ENCODE measurements at regions not wholly inside any gene's neighbourhood (a gene's known extent, or its start where the extent isn't known, plus 50 kb on each side); places are given as distances from the start of the nearest gene placed in this dataset.

DNA sequence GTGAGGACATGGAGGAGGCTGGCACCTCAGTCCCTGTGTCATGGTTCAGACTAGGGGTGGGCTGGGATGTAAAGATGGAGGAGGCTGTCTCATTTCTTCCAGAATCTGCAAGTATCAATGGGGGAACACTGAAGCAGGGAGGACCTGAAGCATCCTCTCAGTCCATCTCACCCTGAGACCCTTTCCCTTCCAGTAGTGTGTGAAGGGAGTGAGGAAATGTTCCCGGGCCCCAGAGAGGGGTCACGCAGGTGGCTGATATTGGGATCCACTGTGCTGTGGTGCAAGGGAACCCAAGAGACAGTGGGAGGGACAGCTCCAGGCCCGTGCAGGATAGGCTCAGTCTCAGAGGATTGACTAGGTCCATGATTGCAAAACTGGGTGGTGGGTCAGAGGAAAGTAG lies 72.2 kb upstream of the ADPGK start:
- H3K4me3 ChIP-seq (ENCODE audit: control insufficient read depth, low read depth, low read length), result no peak overlapping the region
- no peak for DNase-seq (ENCODE audit: low read depth)
- TF ChIP-seq, protein P1, sequence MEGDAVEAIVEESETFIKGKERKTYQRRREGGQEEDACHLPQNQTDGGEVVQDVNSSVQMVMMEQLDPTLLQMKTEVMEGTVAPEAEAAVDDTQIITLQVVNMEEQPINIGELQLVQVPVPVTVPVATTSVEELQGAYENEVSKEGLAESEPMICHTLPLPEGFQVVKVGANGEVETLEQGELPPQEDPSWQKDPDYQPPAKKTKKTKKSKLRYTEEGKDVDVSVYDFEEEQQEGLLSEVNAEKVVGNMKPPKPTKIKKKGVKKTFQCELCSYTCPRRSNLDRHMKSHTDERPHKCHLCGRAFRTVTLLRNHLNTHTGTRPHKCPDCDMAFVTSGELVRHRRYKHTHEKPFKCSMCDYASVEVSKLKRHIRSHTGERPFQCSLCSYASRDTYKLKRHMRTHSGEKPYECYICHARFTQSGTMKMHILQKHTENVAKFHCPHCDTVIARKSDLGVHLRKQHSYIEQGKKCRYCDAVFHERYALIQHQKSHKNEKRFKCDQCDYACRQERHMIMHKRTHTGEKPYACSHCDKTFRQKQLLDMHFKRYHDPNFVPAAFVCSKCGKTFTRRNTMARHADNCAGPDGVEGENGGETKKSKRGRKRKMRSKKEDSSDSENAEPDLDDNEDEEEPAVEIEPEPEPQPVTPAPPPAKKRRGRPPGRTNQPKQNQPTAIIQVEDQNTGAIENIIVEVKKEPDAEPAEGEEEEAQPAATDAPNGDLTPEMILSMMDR (IDR thresholded peaks at IDR 0.05; ENCODE audit: control insufficient read depth, insufficient read depth, low read depth, low read length, missing control alignments), result no peak

DNA sequence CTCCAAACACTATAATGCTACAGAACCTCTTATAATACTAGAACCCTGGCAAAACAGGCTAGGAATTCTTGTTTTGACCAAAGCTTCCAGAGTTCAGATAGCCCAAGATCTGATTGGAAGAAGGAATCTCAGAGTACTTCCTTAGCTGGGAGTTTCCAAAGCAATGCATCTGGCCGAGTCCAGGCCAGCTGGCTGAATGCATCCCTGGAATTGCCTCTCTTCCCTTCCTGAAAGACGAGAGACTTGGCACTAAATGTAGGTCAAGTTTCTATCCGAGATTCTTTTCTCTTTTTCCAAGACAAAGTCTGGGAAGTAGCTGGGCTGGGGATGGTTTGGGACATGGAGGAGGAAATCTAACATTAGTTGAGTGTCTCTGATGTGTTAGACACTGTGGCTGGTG lies 68.7 kb upstream of the ADPGK start:
- no peak for DNase-seq (ENCODE audit: low read depth)
- no peak overlapping the region for H3K4me3 ChIP-seq (ENCODE audit: control insufficient read depth, low read depth, low read length)
- TF ChIP-seq, protein P1 (IDR thresholded peaks at IDR 0.05; ENCODE audit: control insufficient read depth, insufficient read depth, low read depth, low read length, missing control alignments), result no peak

DNA sequence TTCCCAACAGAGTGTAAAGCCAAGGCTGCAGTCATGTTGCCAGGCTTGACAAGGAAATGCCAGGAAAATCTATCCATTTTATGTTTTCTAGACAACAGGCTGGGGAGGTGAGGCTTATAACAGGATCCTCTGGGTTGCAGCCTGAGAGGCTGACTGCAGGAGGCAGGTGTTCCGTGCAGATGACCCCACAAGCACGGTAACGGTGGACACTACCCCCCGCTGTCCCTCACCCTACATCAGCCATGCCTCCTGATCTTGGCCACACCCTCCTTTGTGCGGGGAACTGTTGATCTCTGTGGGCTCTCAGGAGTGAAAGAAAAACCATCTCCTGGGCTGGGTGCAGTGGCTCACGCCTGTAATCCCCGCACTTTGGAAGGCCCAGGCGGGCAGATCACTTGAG lies 68.0 kb upstream of the ADPGK start:
- TF ChIP-seq, protein P1 (IDR thresholded peaks at IDR 0.05; ENCODE audit: control insufficient read depth, insufficient read depth, low read depth, low read length, missing control alignments), result no peak
- no peak for DNase-seq (ENCODE audit: low read depth)
- H3K4me3 ChIP-seq (ENCODE audit: control insufficient read depth, low read depth, low read length), result no peak overlapping the region

DNA sequence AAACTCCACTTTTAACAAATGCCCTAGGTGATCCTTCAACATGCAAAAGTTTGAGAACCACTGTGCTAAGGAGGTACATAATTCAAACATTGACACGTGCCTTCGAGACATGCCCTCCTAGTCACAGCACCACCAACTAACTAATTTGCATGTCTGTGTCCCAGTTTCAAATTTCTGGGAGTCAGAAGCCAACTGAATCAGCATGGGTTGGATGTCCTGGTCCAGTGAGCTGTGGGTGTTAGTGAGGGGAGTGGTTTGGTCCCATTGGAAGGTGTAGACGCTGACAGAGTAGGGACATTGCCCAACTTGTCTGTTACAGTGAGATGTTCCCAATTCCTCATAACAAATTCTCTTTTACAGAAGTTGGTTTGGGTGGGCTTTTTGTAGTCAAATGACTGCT lies 67.3 kb upstream of the ADPGK start:
- no peak for DNase-seq (ENCODE audit: low read depth)
- TF ChIP-seq, protein P1 (IDR thresholded peaks at IDR 0.05; ENCODE audit: control insufficient read depth, insufficient read depth, low read depth, low read length, missing control alignments), result no peak
- no peak overlapping the region for H3K4me3 ChIP-seq (ENCODE audit: control insufficient read depth, low read depth, low read length)

DNA sequence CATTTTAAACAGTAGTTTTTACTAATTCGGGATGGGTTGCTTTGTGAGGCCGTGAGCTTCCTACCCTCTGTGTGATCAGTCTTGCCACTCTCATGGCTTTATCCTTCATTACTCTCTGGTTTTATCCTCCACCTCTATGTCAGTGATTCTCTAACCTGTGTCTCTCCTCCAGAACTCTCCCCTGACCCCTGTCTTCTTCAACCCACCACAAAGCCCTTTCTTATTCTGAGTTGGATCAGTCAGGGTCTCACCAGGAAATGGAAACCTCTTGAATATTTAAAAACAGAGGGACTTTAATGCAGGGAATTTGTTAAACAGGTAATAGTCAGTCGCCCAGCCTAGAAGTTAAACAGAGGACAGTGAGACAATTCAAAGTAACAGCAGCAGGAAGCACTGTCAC lies 64.2 kb upstream of the ADPGK start:
- no peak overlapping the region for H3K4me3 ChIP-seq (ENCODE audit: control insufficient read depth, low read depth, low read length)
- TF ChIP-seq, protein P1 (IDR thresholded peaks at IDR 0.05; ENCODE audit: control insufficient read depth, insufficient read depth, low read depth, low read length, missing control alignments), result no peak
- DNase-seq (ENCODE audit: low read depth), result no peak

DNA sequence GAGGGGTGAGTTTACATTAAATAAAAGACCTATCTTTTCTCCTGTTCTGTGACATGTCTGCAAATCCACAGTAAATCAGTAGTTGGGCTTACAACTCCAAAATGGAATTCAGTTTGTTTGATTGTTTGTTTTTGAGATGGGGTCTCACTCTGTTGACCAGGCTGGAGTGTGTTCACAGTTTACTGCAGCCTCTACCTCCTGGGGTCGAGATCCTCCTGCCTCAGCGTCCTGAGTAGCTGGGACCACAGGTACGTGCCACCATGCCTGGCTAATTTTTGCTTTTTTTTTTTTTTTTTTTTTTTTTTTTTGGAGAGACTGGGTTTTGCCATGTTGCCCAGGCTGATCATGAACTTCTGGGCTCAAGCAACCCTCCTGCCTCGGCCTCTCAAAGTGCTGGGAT lies 63.5 kb upstream of the ADPGK start:
- TF ChIP-seq, protein P1 (IDR thresholded peaks at IDR 0.05; ENCODE audit: control insufficient read depth, insufficient read depth, low read depth, low read length, missing control alignments), result no peak
- H3K4me3 ChIP-seq (ENCODE audit: control insufficient read depth, low read depth, low read length), result no peak overlapping the region
- DNase-seq (ENCODE audit: low read depth), result no peak

DNA sequence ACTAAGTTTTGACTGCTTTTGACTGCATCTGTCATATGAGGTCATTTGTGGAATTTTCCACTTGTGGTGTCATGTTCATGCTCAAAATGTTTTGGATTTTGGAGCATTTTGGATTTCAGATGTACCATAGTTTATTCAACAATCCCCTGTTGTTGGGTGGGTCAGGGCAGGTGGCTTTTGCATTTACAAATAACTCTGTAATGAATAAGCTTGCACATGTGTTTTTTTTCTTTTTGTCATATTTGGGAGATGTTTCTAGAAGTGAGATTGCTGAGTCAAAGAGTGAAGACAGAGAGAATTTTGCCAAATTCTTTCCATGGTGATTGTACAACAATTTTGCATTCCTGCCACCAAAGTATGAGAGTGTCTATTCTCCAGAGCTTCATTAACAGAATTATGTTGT lies 62.4 kb upstream of the ADPGK start:
- TF ChIP-seq, protein P1 (IDR thresholded peaks at IDR 0.05; ENCODE audit: control insufficient read depth, insufficient read depth, low read depth, low read length, missing control alignments), result no peak

More for the DNA sequence above, 62.4 kb upstream of the ADPGK start:
- no peak for DNase-seq (ENCODE audit: low read depth)
- H3K4me3 ChIP-seq (ENCODE audit: control insufficient read depth, low read depth, low read length), result no peak overlapping the region
